Panc1 (cell line): ENCODE measurements at regions not wholly inside any gene's neighbourhood (a gene's known extent, or its start where the extent isn't known, plus 50 kb on each side); places are given as distances from the start of the nearest gene placed in this dataset.
"Not testable (repeated sequence)": the region's sequence is repeated elsewhere in the genome, so short reads cannot be mapped to it uniquely, and the experiment has no call there.

ENCODE experiments used
- ATAC-seq: fragments of 200-7000 bp; cut with Tn5 transposase; 2 replicates; pipeline ENCODE4 v1.9.1; 2020; ENCODE audit warnings: mild to moderate bottlenecking, moderate library complexity
- BruUV-seq: library from RNA; stranded (reverse); fragments of 400-500 nt; replicated peaks from 2 replicates; lab custom pipeline; 2021; lab: Mats Ljungman, UMichigan
- CTCF ChIA-PET: fragments of 300-600 bp; sonication (Branson Sonifier 250); formaldehyde crosslinking; loops from one replicate; lab custom pipeline; 2022; ENCODE audit warnings: antibody characterized with exemption; lab: Charles Lee
- POLR2A ChIA-PET: fragments of 300-600 bp; sonication (Branson Sonifier 250); formaldehyde crosslinking; loops from one replicate; lab custom pipeline; 2022; ENCODE audit warnings: antibody characterized with exemption; lab: Charles Lee
- DNase-seq: peaks from one replicate; pipeline ENCODE4 v3.0.0-alpha.2; 2010; ENCODE audit warnings: low read depth, low spot score
- H3K27ac ChIP-seq: 2 replicates; pipeline ENCODE4 v1.5.1; 2011; ENCODE audit warnings: mild to moderate bottlenecking, low read length, inconsistent platforms
- H3K27me3 ChIP-seq: fragments of 200-500 bp; sonication (Bioruptor generic); 2 replicates; pipeline ENCODE4 v1.6.0; 2014; ENCODE audit warnings: low read length, inconsistent platforms; ENCODE audit not compliant: control insufficient read depth, insufficient read depth
- H3K36me3 ChIP-seq: fragments of 200-500 bp; sonication (Bioruptor generic); 2 replicates; pipeline ENCODE4 v1.5.1; 2014; ENCODE audit warnings: inconsistent platforms, mild to moderate bottlenecking, low read length, moderate library complexity; ENCODE audit not compliant: control insufficient read depth, insufficient read depth
- H3K4me1 ChIP-seq: 2 replicates; pipeline ENCODE4 v1.5.1; 2011; ENCODE audit warnings: inconsistent platforms, mild to moderate bottlenecking, low read length, moderate library complexity; ENCODE audit not compliant: control insufficient read depth, insufficient read depth
- H3K4me3 ChIP-seq, 2 experiments: 2 replicates each; pipeline ENCODE4 v1.5.1; 2011 to 2012; ENCODE audit warnings: low read depth in 2 of 2, low read length in 2 of 2, mild to moderate bottlenecking in 2 of 2, inconsistent platforms in 1 of 2, moderate library complexity in 1 of 2
- H3K9me3 ChIP-seq: fragments of 200-500 bp; sonication (Bioruptor generic); 2 replicates; pipeline ENCODE4 v1.5.1; 2014; ENCODE audit warnings: low read depth, mild to moderate bottlenecking, inconsistent platforms, low read length, moderate library complexity; ENCODE audit not compliant: control insufficient read depth, insufficient read depth
- POLR2AphosphoS5 ChIP-seq: IDR thresholded peaks from 2 replicates; pipeline ENCODE4 v1.6.1; 2012; ENCODE audit warnings: mild to moderate bottlenecking, low read depth, low read length, moderate library complexity
- SIN3A ChIP-seq: IDR thresholded peaks from 2 replicates; pipeline ENCODE4 v1.6.1; 2012; ENCODE audit warnings: low read depth, mild to moderate bottlenecking, low read length, moderate library complexity, borderline replicate concordance; ENCODE audit not compliant: insufficient read depth
- TCF7L2 ChIP-seq: IDR thresholded peaks from 2 replicates; pipeline ENCODE4 v1.6.1; 2011; ENCODE audit warnings: mild to moderate bottlenecking, low read depth, low read length, inconsistent platforms
- in situ Hi-C: cut with HindIII; loops from 2 replicates; pipeline ENCODE4 v1.10.0; 2016; ENCODE audit warnings: low sequenced_read_pairs, low pct_unique_long_range_greater_than_20kb
- intact Hi-C: fragments of 100-400 bp; cut with micrococcal nuclease; formaldehyde crosslinking; loops from one replicate; pipeline ENCODE4 v1.10.0; 2022; ENCODE audit not compliant: unreplicated experiment
- TF ChIP-seq, protein P1 (sequence below), 2 experiments: IDR thresholded peaks; 2 replicates each; pipeline ENCODE4 v1.6.1; 2011 to 2012; ENCODE audit warnings: low read depth in 2 of 2, control low read depth in 1 of 2, low read length in 1 of 2, mild to moderate bottlenecking in 1 of 2, moderate library complexity in 1 of 2; ENCODE audit not compliant: insufficient read depth in 1 of 2
- TF ChIP-seq, protein P2 (sequence below): fragments of 450-650 bp; IDR thresholded peaks from 2 replicates; pipeline ENCODE4 v1.5.1; 2017; ENCODE audit warnings: mild to moderate bottlenecking

DNA sequence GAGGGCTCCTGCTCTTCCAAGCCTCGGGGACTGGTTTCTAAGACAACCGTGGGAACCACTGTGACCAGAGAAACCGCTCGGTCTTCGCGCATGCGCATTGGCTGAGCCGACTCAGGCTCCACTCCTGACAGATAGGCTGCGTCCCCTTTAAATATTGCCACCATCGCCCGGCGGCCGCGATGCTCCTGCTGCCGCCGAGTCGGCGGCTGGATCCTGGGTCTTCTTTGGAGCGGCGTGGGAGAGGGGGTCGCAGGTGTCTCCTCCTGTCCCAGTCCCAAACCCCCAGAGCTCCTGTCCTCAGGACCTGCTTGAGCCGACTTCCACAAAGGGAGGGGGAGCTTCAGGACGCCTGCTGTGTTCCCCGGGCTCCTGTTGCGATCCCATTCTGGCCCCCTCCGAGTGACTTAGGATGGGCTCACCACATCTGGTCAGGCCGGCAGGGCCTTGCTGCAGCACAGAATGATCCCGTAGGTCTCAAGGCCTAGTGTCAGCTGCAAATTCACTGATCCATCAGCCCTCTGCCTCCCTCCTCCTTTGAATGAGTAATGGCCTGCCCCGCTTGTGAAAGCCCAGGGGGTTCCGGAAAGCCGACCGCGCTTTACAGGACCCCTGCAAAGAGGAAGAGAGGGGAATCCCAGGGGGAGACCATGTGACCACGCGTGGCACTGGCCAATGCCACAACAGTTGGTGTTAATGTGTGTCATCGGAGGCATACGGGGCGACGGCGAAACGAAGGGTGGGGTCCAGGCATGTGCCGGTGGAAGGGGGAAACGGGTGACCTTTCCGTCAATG is 683.2 kb upstream of the TPTE start:
- Histone ChIP-seq H3K4me1 (no peaks in the 10 kb centered on the region), H3K9me3 (no peaks in the 10 kb centered on the region), H3K36me3 (no peaks in the 10 kb centered on the region), H3K4me3 (no peak overlapping the region), H3K27me3 (no peaks in the 10 kb centered on the region), H3K27ac (no peak overlapping the region)
- CTCF ChIA-PET: no interaction called here
- DNase-seq (no peak), ATAC-seq (no peak)
- in situ Hi-C loops: no loop called here
- intact Hi-C loops: no loop called here
- BruUV-seq: no TSS peak
- POLR2A ChIA-PET: no interaction called here
- TF ChIP-seq TCF7L2: no peak
- TF ChIP-seq, protein P1, sequence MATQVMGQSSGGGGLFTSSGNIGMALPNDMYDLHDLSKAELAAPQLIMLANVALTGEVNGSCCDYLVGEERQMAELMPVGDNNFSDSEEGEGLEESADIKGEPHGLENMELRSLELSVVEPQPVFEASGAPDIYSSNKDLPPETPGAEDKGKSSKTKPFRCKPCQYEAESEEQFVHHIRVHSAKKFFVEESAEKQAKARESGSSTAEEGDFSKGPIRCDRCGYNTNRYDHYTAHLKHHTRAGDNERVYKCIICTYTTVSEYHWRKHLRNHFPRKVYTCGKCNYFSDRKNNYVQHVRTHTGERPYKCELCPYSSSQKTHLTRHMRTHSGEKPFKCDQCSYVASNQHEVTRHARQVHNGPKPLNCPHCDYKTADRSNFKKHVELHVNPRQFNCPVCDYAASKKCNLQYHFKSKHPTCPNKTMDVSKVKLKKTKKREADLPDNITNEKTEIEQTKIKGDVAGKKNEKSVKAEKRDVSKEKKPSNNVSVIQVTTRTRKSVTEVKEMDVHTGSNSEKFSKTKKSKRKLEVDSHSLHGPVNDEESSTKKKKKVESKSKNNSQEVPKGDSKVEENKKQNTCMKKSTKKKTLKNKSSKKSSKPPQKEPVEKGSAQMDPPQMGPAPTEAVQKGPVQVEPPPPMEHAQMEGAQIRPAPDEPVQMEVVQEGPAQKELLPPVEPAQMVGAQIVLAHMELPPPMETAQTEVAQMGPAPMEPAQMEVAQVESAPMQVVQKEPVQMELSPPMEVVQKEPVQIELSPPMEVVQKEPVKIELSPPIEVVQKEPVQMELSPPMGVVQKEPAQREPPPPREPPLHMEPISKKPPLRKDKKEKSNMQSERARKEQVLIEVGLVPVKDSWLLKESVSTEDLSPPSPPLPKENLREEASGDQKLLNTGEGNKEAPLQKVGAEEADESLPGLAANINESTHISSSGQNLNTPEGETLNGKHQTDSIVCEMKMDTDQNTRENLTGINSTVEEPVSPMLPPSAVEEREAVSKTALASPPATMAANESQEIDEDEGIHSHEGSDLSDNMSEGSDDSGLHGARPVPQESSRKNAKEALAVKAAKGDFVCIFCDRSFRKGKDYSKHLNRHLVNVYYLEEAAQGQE (IDR thresholded peaks at IDR 0.05; ENCODE audit: insufficient read depth in 1 of 2, low read depth in 2 of 2, low read length in 1 of 2): no peak
- TF ChIP-seq, protein P2, sequence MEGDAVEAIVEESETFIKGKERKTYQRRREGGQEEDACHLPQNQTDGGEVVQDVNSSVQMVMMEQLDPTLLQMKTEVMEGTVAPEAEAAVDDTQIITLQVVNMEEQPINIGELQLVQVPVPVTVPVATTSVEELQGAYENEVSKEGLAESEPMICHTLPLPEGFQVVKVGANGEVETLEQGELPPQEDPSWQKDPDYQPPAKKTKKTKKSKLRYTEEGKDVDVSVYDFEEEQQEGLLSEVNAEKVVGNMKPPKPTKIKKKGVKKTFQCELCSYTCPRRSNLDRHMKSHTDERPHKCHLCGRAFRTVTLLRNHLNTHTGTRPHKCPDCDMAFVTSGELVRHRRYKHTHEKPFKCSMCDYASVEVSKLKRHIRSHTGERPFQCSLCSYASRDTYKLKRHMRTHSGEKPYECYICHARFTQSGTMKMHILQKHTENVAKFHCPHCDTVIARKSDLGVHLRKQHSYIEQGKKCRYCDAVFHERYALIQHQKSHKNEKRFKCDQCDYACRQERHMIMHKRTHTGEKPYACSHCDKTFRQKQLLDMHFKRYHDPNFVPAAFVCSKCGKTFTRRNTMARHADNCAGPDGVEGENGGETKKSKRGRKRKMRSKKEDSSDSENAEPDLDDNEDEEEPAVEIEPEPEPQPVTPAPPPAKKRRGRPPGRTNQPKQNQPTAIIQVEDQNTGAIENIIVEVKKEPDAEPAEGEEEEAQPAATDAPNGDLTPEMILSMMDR: no peak
- TF ChIP-seq SIN3A: no peak
- TF ChIP-seq POLR2AphosphoS5: no peak

DNA sequence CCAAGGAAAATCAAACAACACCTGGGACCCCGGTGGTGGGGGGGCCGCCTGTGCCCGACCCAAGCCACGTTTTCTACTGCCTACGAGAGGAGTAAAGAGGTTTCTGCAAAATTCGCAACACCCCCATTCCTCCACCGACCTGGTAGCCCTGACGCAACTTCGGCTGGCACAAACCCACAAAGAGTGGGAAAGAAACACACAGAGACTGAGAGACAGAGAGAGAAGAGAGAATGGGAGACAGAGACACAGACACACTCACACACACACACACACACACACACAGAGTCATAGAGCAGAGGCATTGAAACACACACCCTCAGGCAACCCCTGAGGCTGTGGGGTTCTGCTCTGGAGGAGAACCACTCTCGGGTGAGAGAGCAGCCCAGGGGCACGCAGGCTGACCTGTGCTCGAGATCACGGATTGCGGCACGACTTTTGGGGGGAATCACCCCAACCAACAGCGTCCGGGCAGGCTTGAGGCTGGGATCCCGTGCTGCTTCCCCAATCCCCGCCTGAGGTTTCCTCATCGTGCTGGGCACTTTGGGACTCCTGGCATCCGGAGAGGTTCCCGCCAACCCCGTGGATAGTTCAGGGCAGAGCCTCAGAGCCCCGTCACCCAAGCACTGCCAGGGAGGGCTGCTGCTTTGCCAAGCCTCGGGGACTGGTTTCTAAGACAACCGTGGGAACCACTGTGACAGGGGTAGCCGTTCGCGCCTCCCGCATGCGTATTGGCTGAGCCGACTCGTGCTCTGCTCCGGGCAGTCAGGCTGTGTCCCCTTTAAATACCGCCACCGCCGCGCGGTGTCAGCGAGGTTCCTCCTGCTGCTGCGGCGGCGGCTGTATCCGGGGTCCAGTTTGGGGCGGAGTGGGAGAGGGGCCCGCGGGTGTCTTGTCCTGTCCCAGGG is 682.4 kb upstream of the TPTE start:
- H3K4me3 ChIP-seq: no peak overlapping the region
- no peak overlapping the region for H3K27ac ChIP-seq
- DNase-seq: no peak
- TF ChIP-seq POLR2AphosphoS5 (no peak), TCF7L2 (no peak), SIN3A (no peak)
- TF ChIP-seq, protein P1 (IDR thresholded peaks at IDR 0.05; ENCODE audit: insufficient read depth in 1 of 2, low read depth in 2 of 2, low read length in 1 of 2): no peak
- TF ChIP-seq, protein P2: no peak
- ATAC-seq: no peak
- no peaks in the 10 kb centered on the region for H3K27me3 ChIP-seq
- H3K9me3 ChIP-seq: no peaks in the 10 kb centered on the region
- H3K36me3 ChIP-seq: no peaks in the 10 kb centered on the region
- ChIA-PET CTCF (no interaction called here), POLR2A (no interaction called here)
- intact Hi-C loops (no loop called here), in situ Hi-C loops (no loop called here)
- no peaks in the 10 kb centered on the region for H3K4me1 ChIP-seq
- BruUV-seq: no TSS peak

DNA sequence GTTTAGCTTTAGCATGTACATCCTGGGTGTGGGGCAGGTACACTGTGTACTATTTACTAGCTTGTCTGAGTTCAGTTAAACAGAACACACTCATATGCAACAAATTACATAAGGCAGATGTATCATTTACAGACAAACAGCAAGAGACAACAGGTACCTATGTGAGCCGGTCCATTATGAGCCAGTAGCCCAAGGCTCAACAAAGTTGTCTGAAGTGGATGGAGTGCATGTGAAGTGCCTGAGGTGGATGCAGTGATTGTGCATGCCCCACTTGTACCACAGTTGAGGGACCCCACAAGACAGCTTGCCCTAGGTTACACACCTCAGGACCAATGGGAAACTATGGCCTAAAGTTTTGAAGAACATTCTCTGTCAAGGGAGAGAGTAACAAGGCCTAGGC is 677.3 kb upstream of the TPTE start:
- POLR2A ChIA-PET, H3K36me3 ChIP-seq, CTCF ChIA-PET, in situ Hi-C loops, H3K9me3 ChIP-seq, BruUV-seq, intact Hi-C loops, H3K4me3 ChIP-seq, H3K4me1 ChIP-seq, H3K27ac ChIP-seq, ATAC-seq, H3K27me3 ChIP-seq, DNase-seq: not testable (repeated sequence)
